ENCODE measurements at regions not wholly inside any gene's neighbourhood (a gene's known extent, or its start where the extent isn't known, plus 50 kb on each side); places are given as distances from the start of the nearest gene placed in this dataset.

- Histone ChIP-seq H3K9me3 (no peaks in the 10 kb centered on the region), H3K27me3 (ENCODE audit: low read depth) (no peaks in the 10 kb centered on the region), H3K4me1 (peaks cover under 1% of the 10 kb centered on the region), H3K4me3 (no peak overlapping the region), H3K27ac (no peak overlapping the region), H3K36me3 (no peaks in the 10 kb centered on the region)
- ATAC-seq: no peak
- intact Hi-C loops (cut with DNase I): no loop called here
- DNase-seq: no peak
- no peak for TF ChIP-seq CTCF (IDR thresholded peaks at IDR 0.05)
Measured at GRCh38 chr13:44169018-44169911, 204.4 kb upstream of the SERP2 start.

GRCh38 chr13:44170731-44171130 lies 202.9 kb upstream of the SERP2 start:
- Histone ChIP-seq H3K9me3 (no peaks in the 10 kb centered on the region), H3K27ac (no peak overlapping the region), H3K4me1 (peaks cover 10% of the 10 kb centered on the region), H3K27me3 (ENCODE audit: low read depth) (no peaks in the 10 kb centered on the region), H3K36me3 (no peaks in the 10 kb centered on the region), H3K4me3 (no peak overlapping the region)
- ATAC-seq (no peak), DNase-seq (no peak)
- TF ChIP-seq CTCF (IDR thresholded peaks at IDR 0.05): no peak
- intact Hi-C loops (cut with DNase I): no loop called here

GRCh38 chr13:44171156-44171555 lies 202.5 kb upstream of the SERP2 start:
- Histone ChIP-seq H3K36me3 (no peaks in the 10 kb centered on the region), H3K27me3 (ENCODE audit: low read depth) (no peaks in the 10 kb centered on the region), H3K9me3 (no peaks in the 10 kb centered on the region), H3K4me1 (peaks cover 10% of the 10 kb centered on the region), H3K27ac (no peak overlapping the region), H3K4me3 (no peak overlapping the region)
- no peak for TF ChIP-seq CTCF (IDR thresholded peaks at IDR 0.05)
- intact Hi-C loops (cut with DNase I): no loop called here
- DNase-seq (no peak), ATAC-seq (no peak)

- no peaks in the 10 kb centered on the region for H3K9me3 ChIP-seq
- H3K4me1 ChIP-seq: peaks cover 10% of the 10 kb centered on the region
- peak; percentile 41 to 42 for ATAC-seq
- no peak for TF ChIP-seq CTCF (IDR thresholded peaks at IDR 0.05)
- DNase-seq: no peak
- H3K4me3 ChIP-seq: no peak overlapping the region
- H3K36me3 ChIP-seq: no peaks in the 10 kb centered on the region
- no peak overlapping the region for H3K27ac ChIP-seq
- no peaks in the 10 kb centered on the region for H3K27me3 ChIP-seq (ENCODE audit: low read depth)
- intact Hi-C loops (cut with DNase I): no loop called here
Measured at GRCh38 chr13:44171861-44172260, 201.8 kb upstream of the SERP2 start.

GRCh38 chr13:44172281-44172810 lies 201.3 kb upstream of the SERP2 start:
- Histone ChIP-seq H3K9me3 (no peaks in the 10 kb centered on the region), H3K27me3 (ENCODE audit: low read depth) (no peaks in the 10 kb centered on the region), H3K4me3 (no peak overlapping the region), H3K27ac (no peak overlapping the region), H3K4me1 (peaks cover 10% of the 10 kb centered on the region), H3K36me3 (no peaks in the 10 kb centered on the region)
- TF ChIP-seq CTCF (IDR thresholded peaks at IDR 0.05): no peak
- intact Hi-C loops (cut with DNase I): no loop called here
- no peak for ATAC-seq
- no peak for DNase-seq

All from lower lobe of right lung (tissue), 2 donors.